ENCODE measurements at regions not wholly inside any gene's neighbourhood (a gene's known extent, or its start where the extent isn't known, plus 50 kb on each side); places are given as distances from the start of the nearest gene placed in this dataset.

DNA sequence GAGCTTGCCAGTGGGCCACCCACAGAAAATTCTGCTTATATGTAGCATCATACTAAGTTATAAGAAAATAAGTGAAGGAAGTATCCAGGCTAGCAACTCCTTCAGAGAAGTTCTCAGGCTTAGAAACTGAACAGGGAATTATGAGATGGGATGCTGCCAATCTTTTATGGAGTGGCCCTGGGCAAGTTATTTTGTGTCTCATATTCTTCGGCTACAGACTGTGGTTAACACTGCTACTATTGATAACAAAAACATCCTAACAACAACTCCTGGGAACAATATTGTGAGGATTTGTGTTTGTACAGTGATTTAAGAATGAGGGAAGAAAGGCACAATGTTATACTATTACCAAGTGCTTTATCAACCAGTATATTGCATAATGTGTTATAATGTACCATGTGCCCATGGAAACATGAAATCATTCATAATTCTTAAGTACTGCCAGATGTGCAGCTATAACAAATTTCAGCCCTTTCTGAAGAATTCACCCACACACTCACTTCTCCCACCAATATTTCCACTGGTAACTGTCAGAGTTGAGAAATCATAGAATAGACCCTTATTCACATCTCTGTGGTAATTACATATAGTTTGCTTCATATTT lies 113.3 kb upstream of the SOX5 start:
- no peak overlapping the region for H3K27ac ChIP-seq (ENCODE audit: low read length)
- no peaks in the 10 kb centered on the region for H3K9me3 ChIP-seq (ENCODE audit: control insufficient read depth, insufficient read depth, low read depth, low read length)
- ChIA-PET POLR2A (no interaction called here), CTCF (no interaction called here)
- no peak for ATAC-seq
- H3K4me3 ChIP-seq (ENCODE audit: low read depth in 2 of 2, low read length in 2 of 2), result no peak overlapping the region
- intact Hi-C loops (cut with micrococcal nuclease; ENCODE audit: unreplicated experiment), result no loop called here
- no peaks in the 10 kb centered on the region for H3K27me3 ChIP-seq (ENCODE audit: control insufficient read depth, insufficient read depth, low read length)
- in situ Hi-C loops (cut with HindIII; ENCODE audit: low pct_unique_long_range_greater_than_20kb, low sequenced_read_pairs), result no loop called here
- no peak for DNase-seq (ENCODE audit: low read depth, low spot score)
- no peaks in the 10 kb centered on the region for H3K36me3 ChIP-seq (ENCODE audit: control insufficient read depth, insufficient read depth, low read length)
- H3K4me1 ChIP-seq (ENCODE audit: control insufficient read depth, insufficient read depth, low read length), result no peaks in the 10 kb centered on the region
- TF ChIP-seq POLR2AphosphoS5 (IDR thresholded peaks at IDR 0.05; ENCODE audit: low read depth, low read length) (no peak), TCF7L2 (IDR thresholded peaks at IDR 0.05; ENCODE audit: low read depth, low read length) (no peak), SIN3A (IDR thresholded peaks at IDR 0.05; ENCODE audit: borderline replicate concordance, insufficient read depth, low read depth, low read length) (no peak)
- TF ChIP-seq, protein P1, sequence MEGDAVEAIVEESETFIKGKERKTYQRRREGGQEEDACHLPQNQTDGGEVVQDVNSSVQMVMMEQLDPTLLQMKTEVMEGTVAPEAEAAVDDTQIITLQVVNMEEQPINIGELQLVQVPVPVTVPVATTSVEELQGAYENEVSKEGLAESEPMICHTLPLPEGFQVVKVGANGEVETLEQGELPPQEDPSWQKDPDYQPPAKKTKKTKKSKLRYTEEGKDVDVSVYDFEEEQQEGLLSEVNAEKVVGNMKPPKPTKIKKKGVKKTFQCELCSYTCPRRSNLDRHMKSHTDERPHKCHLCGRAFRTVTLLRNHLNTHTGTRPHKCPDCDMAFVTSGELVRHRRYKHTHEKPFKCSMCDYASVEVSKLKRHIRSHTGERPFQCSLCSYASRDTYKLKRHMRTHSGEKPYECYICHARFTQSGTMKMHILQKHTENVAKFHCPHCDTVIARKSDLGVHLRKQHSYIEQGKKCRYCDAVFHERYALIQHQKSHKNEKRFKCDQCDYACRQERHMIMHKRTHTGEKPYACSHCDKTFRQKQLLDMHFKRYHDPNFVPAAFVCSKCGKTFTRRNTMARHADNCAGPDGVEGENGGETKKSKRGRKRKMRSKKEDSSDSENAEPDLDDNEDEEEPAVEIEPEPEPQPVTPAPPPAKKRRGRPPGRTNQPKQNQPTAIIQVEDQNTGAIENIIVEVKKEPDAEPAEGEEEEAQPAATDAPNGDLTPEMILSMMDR (IDR thresholded peaks at IDR 0.05), result no peak
- TF ChIP-seq, protein P2, sequence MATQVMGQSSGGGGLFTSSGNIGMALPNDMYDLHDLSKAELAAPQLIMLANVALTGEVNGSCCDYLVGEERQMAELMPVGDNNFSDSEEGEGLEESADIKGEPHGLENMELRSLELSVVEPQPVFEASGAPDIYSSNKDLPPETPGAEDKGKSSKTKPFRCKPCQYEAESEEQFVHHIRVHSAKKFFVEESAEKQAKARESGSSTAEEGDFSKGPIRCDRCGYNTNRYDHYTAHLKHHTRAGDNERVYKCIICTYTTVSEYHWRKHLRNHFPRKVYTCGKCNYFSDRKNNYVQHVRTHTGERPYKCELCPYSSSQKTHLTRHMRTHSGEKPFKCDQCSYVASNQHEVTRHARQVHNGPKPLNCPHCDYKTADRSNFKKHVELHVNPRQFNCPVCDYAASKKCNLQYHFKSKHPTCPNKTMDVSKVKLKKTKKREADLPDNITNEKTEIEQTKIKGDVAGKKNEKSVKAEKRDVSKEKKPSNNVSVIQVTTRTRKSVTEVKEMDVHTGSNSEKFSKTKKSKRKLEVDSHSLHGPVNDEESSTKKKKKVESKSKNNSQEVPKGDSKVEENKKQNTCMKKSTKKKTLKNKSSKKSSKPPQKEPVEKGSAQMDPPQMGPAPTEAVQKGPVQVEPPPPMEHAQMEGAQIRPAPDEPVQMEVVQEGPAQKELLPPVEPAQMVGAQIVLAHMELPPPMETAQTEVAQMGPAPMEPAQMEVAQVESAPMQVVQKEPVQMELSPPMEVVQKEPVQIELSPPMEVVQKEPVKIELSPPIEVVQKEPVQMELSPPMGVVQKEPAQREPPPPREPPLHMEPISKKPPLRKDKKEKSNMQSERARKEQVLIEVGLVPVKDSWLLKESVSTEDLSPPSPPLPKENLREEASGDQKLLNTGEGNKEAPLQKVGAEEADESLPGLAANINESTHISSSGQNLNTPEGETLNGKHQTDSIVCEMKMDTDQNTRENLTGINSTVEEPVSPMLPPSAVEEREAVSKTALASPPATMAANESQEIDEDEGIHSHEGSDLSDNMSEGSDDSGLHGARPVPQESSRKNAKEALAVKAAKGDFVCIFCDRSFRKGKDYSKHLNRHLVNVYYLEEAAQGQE (IDR thresholded peaks at IDR 0.05; ENCODE audit: insufficient read depth in 1 of 2, low read depth in 2 of 2, low read length in 1 of 2), result no peak
- BruUV-seq (replicated peaks), result no TSS peak

DNA sequence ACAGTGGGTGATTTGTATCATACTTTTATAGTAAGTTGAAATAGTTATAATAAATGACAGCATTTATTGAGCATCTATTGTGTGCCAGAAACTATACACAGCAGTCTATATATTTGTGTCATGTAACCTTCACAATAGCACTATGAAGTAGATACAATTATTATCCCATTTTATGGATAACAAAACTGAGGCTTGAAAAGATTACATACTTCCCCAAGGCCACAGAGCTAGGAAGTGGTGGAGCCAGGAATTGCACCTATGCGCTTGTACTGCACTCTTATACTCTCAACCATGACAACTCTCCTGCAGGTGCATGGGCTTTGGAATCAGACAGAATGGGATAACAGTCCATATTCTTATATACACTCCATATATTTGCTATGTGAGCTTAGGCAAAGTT lies 110.6 kb upstream of the SOX5 start:
- no peak for DNase-seq (ENCODE audit: low read depth, low spot score)

More for the DNA sequence above, 110.6 kb upstream of the SOX5 start:
- intact Hi-C loops (cut with micrococcal nuclease; ENCODE audit: unreplicated experiment) (no loop called here), in situ Hi-C loops (cut with HindIII; ENCODE audit: low pct_unique_long_range_greater_than_20kb, low sequenced_read_pairs) (no loop called here)
- ATAC-seq, result no peak
- ChIA-PET CTCF (no interaction called here), POLR2A (no interaction called here)
- H3K27me3 ChIP-seq (ENCODE audit: control insufficient read depth, insufficient read depth, low read length), result no peaks in the 10 kb centered on the region
- no peak overlapping the region for H3K4me3 ChIP-seq (ENCODE audit: low read depth in 2 of 2, low read length in 2 of 2)
- H3K36me3 ChIP-seq (ENCODE audit: control insufficient read depth, insufficient read depth, low read length), result no peaks in the 10 kb centered on the region
- H3K27ac ChIP-seq (ENCODE audit: low read length), result no peak overlapping the region
- no peaks in the 10 kb centered on the region for H3K9me3 ChIP-seq (ENCODE audit: control insufficient read depth, insufficient read depth, low read depth, low read length)
- BruUV-seq (replicated peaks), result no TSS peak
- H3K4me1 ChIP-seq (ENCODE audit: control insufficient read depth, insufficient read depth, low read length), result no peaks in the 10 kb centered on the region
- TF ChIP-seq TCF7L2 (IDR thresholded peaks at IDR 0.05; ENCODE audit: low read depth, low read length), result no peak
- TF ChIP-seq, protein P2 (IDR thresholded peaks at IDR 0.05; ENCODE audit: insufficient read depth in 1 of 2, low read depth in 2 of 2, low read length in 1 of 2), result no peak
- TF ChIP-seq, protein P1 (IDR thresholded peaks at IDR 0.05), result no peak

Data from Panc1 (cell line).